ENCODE measurements at regions not wholly inside any gene's neighbourhood (a gene's known extent, or its start where the extent isn't known, plus 50 kb on each side); places are given as distances from the start of the nearest gene placed in this dataset.

DNA sequence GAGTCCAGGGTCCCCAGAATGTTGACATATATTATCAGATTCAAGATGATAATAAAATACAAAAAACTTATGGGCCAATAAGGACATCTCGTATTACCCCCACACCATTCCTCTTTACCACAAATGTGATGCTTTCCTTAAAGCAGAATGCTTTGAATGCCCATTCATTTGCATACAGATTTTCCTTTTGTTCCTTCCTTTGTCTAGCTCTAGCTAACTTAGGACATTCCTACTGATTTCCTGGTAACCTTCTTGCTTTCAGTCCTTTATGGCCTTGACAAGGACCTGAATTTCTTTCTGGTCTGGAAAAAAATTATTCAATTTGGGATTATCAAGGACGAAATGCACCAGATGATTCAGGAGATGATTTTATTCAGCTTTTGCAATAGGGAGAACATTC lies 304.0 kb downstream of the TMEM114 start:
- H3K27ac ChIP-seq = no peak overlapping the region
- TF ChIP-seq, protein P1, sequence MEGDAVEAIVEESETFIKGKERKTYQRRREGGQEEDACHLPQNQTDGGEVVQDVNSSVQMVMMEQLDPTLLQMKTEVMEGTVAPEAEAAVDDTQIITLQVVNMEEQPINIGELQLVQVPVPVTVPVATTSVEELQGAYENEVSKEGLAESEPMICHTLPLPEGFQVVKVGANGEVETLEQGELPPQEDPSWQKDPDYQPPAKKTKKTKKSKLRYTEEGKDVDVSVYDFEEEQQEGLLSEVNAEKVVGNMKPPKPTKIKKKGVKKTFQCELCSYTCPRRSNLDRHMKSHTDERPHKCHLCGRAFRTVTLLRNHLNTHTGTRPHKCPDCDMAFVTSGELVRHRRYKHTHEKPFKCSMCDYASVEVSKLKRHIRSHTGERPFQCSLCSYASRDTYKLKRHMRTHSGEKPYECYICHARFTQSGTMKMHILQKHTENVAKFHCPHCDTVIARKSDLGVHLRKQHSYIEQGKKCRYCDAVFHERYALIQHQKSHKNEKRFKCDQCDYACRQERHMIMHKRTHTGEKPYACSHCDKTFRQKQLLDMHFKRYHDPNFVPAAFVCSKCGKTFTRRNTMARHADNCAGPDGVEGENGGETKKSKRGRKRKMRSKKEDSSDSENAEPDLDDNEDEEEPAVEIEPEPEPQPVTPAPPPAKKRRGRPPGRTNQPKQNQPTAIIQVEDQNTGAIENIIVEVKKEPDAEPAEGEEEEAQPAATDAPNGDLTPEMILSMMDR (IDR thresholded peaks at IDR 0.05) = no peak
- TF ChIP-seq POLR2A (IDR thresholded peaks at IDR 0.05) = no peak
- no peak for TF ChIP-seq POLR2AphosphoS5 (IDR thresholded peaks at IDR 0.05)
- 75% methylated on average over 2 of the region's 2 CpGs for WGBS
- H3K27me3 ChIP-seq (replicated peaks; ENCODE audit: insufficient read depth) = no peaks in the 10 kb centered on the region
- intact Hi-C loops (cut with DNase I) = no loop called here
- H3K36me3 ChIP-seq = no peaks in the 10 kb centered on the region
- no peaks in the 10 kb centered on the region for H3K4me1 ChIP-seq (replicated peaks)
- DNase-seq (ENCODE audit: low spot score) = no peak
- H3K4me3 ChIP-seq = no peak overlapping the region
- no peaks in the 10 kb centered on the region for H3K9me3 ChIP-seq

- H3K27me3 ChIP-seq (replicated peaks; ENCODE audit: insufficient read depth) = no peaks in the 10 kb centered on the region
- no peaks in the 10 kb centered on the region for H3K4me1 ChIP-seq (replicated peaks)
- no peak overlapping the region for H3K27ac ChIP-seq
- H3K4me3 ChIP-seq = no peak overlapping the region
- no peaks in the 10 kb centered on the region for H3K36me3 ChIP-seq
- H3K9me3 ChIP-seq = no peaks in the 10 kb centered on the region
- 62% methylated on average over 4 of the region's 4 CpGs for WGBS
- no peak for DNase-seq (ENCODE audit: low spot score)
- TF ChIP-seq, protein P1 (IDR thresholded peaks at IDR 0.05) = no peak
- no peak for TF ChIP-seq POLR2AphosphoS5 (IDR thresholded peaks at IDR 0.05)
- TF ChIP-seq POLR2A (IDR thresholded peaks at IDR 0.05) = no peak
- intact Hi-C loops (cut with DNase I) = no loop called here
Observed at GRCh38 chr16:8283195-8283594, 307.1 kb downstream of the TMEM114 start.

DNA sequence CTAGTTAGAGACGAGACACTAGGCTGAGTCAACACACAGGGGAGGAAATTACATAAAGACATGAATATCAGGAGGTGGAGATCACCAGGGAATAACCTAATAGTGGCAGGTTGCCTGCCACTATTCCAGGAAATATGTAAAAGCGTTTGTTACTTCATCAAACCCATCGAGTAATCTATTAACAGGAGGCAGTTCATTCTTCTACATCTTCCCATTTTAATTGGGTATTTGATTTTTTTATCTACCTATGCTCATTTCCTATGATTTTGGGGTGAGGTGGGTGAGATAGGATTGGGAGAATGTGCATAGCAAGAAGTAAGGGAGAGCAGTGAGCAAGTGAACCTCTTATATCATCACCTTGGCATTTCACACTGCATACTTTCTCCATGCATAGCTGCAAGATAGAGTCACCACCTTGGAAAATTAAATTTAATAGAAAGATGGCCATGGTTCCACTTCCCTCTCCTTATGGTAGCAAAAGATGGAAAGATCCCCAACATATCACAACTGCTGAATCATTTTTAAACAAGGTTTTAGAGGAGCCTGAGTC lies 312.2 kb downstream of the TMEM114 start:
- 59% methylated on average over 3 of the region's 3 CpGs for whole genome bisulfite sequencing
- Histone ChIP-seq H3K27ac (no peak overlapping the region), H3K9me3 (no peaks in the 10 kb centered on the region), H3K36me3 (no peaks in the 10 kb centered on the region), H3K4me3 (no peak overlapping the region), H3K4me1 (replicated peaks) (no peaks in the 10 kb centered on the region), H3K27me3 (replicated peaks; ENCODE audit: insufficient read depth) (no peaks in the 10 kb centered on the region)
- intact Hi-C loops (cut with DNase I) = no loop called here
- no peak for DNase-seq (ENCODE audit: low spot score)
- TF ChIP-seq POLR2AphosphoS5 (IDR thresholded peaks at IDR 0.05) (no peak), POLR2A (IDR thresholded peaks at IDR 0.05) (no peak)
- TF ChIP-seq, protein P1 (IDR thresholded peaks at IDR 0.05) = no peak

- Histone ChIP-seq H3K4me3 (no peak overlapping the region), H3K36me3 (no peaks in the 10 kb centered on the region), H3K27me3 (replicated peaks; ENCODE audit: insufficient read depth) (no peaks in the 10 kb centered on the region), H3K4me1 (replicated peaks) (no peaks in the 10 kb centered on the region), H3K27ac (no peak overlapping the region), H3K9me3 (no peaks in the 10 kb centered on the region)
- no peak for DNase-seq (ENCODE audit: low spot score)
- 83% methylated on average over 3 of the region's 3 CpGs for WGBS
- intact Hi-C loops (cut with DNase I) = no loop called here
- TF ChIP-seq, protein P1 (IDR thresholded peaks at IDR 0.05) = no peak
- TF ChIP-seq POLR2A (IDR thresholded peaks at IDR 0.05) (no peak), POLR2AphosphoS5 (IDR thresholded peaks at IDR 0.05) (no peak)
Observed at GRCh38 chr16:8271344-8271743, 319.0 kb downstream of the TMEM114 start.

DNA sequence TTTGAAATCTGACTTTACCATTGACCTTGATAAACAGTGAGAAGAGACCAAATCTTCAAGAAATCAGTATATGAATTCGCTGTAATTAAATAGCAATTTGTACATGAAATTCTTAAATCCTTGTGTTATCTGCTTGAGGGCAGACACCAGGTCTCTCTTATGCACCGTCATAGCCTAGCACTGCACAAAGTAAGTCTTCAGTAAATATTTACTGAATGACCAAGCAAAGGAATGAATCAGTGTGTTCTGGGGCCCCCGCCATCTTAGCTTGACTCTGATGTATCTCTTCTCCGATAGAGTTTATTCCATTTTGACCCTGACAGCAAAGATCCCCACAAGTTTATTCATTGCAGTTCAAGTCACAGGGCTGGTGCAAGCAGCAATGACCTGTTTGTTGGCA lies 328.0 kb downstream of the TMEM114 start:
- no peak overlapping the region for H3K4me3 ChIP-seq
- intact Hi-C loops (cut with DNase I) = no loop called here
- H3K4me1 ChIP-seq (replicated peaks) = no peaks in the 10 kb centered on the region
- TF ChIP-seq POLR2AphosphoS5 (IDR thresholded peaks at IDR 0.05) (no peak), POLR2A (IDR thresholded peaks at IDR 0.05) (no peak)
- TF ChIP-seq, protein P1 (IDR thresholded peaks at IDR 0.05) = no peak
- no peak overlapping the region for H3K27ac ChIP-seq
- no peaks in the 10 kb centered on the region for H3K27me3 ChIP-seq (replicated peaks; ENCODE audit: insufficient read depth)
- 81% methylated on average over 4 of the region's 4 CpGs for WGBS
- no peaks in the 10 kb centered on the region for H3K36me3 ChIP-seq
- no peaks in the 10 kb centered on the region for H3K9me3 ChIP-seq
- no peak for DNase-seq (ENCODE audit: low spot score)
